ENCODE measurements at regions not wholly inside any gene's neighbourhood (a gene's known extent, or its start where the extent isn't known, plus 50 kb on each side); places are given as distances from the start of the nearest gene placed in this dataset.

- Histone ChIP-seq H3K4me2 (ENCODE audit: low read depth, low read length, poor library complexity, severe bottlenecking) (no peak overlapping the region), H3K9me3 (ENCODE audit: insufficient read depth, low read length) (no peaks in the 10 kb centered on the region), H3K9me2 (replicated peaks; ENCODE audit: insufficient read depth, low read length) (no peaks in the 10 kb centered on the region), H3K79me2 (ENCODE audit: insufficient read depth, low read length) (no peaks in the 10 kb centered on the region), H3K27ac (ENCODE audit: low read depth, low read length) (no peak overlapping the region), H3K9ac (ENCODE audit: low read length) (no peak overlapping the region), H3K36me3 (ENCODE audit: low read length) (no peaks in the 10 kb centered on the region), H3K4me3 (ENCODE audit: insufficient read depth, low read length, poor library complexity, severe bottlenecking) (no peak overlapping the region), H3K27me3 (ENCODE audit: low read length) (no peaks in the 10 kb centered on the region), H3F3A (ENCODE audit: insufficient read depth) (no peaks in the 10 kb centered on the region), H2AFZ (ENCODE audit: low read depth, low read length, severe bottlenecking) (no peak overlapping the region), H4K20me1 (ENCODE audit: low read depth, low read length) (no peaks in the 10 kb centered on the region)
- TF ChIP-seq EZH2phosphoT487 (conservative IDR thresholded peaks at IDR 0.05; ENCODE audit: low read length) = no peak
Observed at GRCh38 chr4:162920649-162921048, 246.0 kb downstream of the NAF1 start.

GRCh38 chr4:162912482-162912881, 254.2 kb downstream of the NAF1 start:
- Histone ChIP-seq H3K4me3 (ENCODE audit: insufficient read depth, low read length, poor library complexity, severe bottlenecking) (no peak overlapping the region), H3K9ac (ENCODE audit: low read length) (no peak overlapping the region), H3K9me3 (ENCODE audit: insufficient read depth, low read length) (no peaks in the 10 kb centered on the region), H3K79me2 (ENCODE audit: insufficient read depth, low read length) (no peaks in the 10 kb centered on the region), H3K9me2 (replicated peaks; ENCODE audit: insufficient read depth, low read length) (no peaks in the 10 kb centered on the region), H3K4me2 (ENCODE audit: low read depth, low read length, poor library complexity, severe bottlenecking) (no peak overlapping the region), H2AFZ (ENCODE audit: low read depth, low read length, severe bottlenecking) (no peak overlapping the region), H3F3A (ENCODE audit: insufficient read depth) (no peaks in the 10 kb centered on the region), H4K20me1 (ENCODE audit: low read depth, low read length) (no peaks in the 10 kb centered on the region), H3K36me3 (ENCODE audit: low read length) (no peaks in the 10 kb centered on the region), H3K27ac (ENCODE audit: low read depth, low read length) (no peak overlapping the region), H3K27me3 (ENCODE audit: low read length) (no peaks in the 10 kb centered on the region)
- TF ChIP-seq CTCF (IDR thresholded peaks at IDR 0.05; ENCODE audit: insufficient read depth, low read length, poor library complexity, severe bottlenecking) (no peak), EZH2phosphoT487 (conservative IDR thresholded peaks at IDR 0.05; ENCODE audit: low read length) (no peak)

GRCh38 chr4:162911349-162911748, 255.3 kb downstream of the NAF1 start:
- Histone ChIP-seq H3F3A (ENCODE audit: insufficient read depth) (no peaks in the 10 kb centered on the region), H3K36me3 (ENCODE audit: low read length) (no peaks in the 10 kb centered on the region), H4K20me1 (ENCODE audit: low read depth, low read length) (no peaks in the 10 kb centered on the region), H3K27me3 (ENCODE audit: low read length) (no peaks in the 10 kb centered on the region), H3K9ac (ENCODE audit: low read length) (no peak overlapping the region), H2AFZ (ENCODE audit: low read depth, low read length, severe bottlenecking) (no peak overlapping the region), H3K79me2 (ENCODE audit: insufficient read depth, low read length) (no peaks in the 10 kb centered on the region), H3K4me2 (ENCODE audit: low read depth, low read length, poor library complexity, severe bottlenecking) (no peak overlapping the region), H3K4me3 (ENCODE audit: insufficient read depth, low read length, poor library complexity, severe bottlenecking) (no peak overlapping the region), H3K27ac (ENCODE audit: low read depth, low read length) (no peak overlapping the region), H3K9me2 (replicated peaks; ENCODE audit: insufficient read depth, low read length) (no peaks in the 10 kb centered on the region), H3K9me3 (ENCODE audit: insufficient read depth, low read length) (0 out of 2 replicates have a peak, but pooled peaks cover 2% of the 10 kb centered on the region)
- TF ChIP-seq CTCF (IDR thresholded peaks at IDR 0.05; ENCODE audit: insufficient read depth, low read length, poor library complexity, severe bottlenecking) (no peak), EZH2phosphoT487 (conservative IDR thresholded peaks at IDR 0.05; ENCODE audit: low read length) (no peak)

GRCh38 chr4:162909952-162910351, 256.7 kb downstream of the NAF1 start:
- H3K9me2 ChIP-seq (replicated peaks; ENCODE audit: insufficient read depth, low read length) = no peaks in the 10 kb centered on the region
- H3K9me3 ChIP-seq (ENCODE audit: insufficient read depth, low read length) = 0 out of 2 replicates have a peak, but pooled peaks cover 4% of the 10 kb centered on the region
- H3K27ac ChIP-seq (ENCODE audit: low read depth, low read length) = no peak overlapping the region
- no peak overlapping the region for H2AFZ ChIP-seq (ENCODE audit: low read depth, low read length, severe bottlenecking)
- H3K9ac ChIP-seq (ENCODE audit: low read length) = no peak overlapping the region
- TF ChIP-seq EZH2phosphoT487 (conservative IDR thresholded peaks at IDR 0.05; ENCODE audit: low read length) = no peak
- no peak for TF ChIP-seq CTCF (IDR thresholded peaks at IDR 0.05; ENCODE audit: insufficient read depth, low read length, poor library complexity, severe bottlenecking)
- no peaks in the 10 kb centered on the region for H4K20me1 ChIP-seq (ENCODE audit: low read depth, low read length)
- no peaks in the 10 kb centered on the region for H3K27me3 ChIP-seq (ENCODE audit: low read length)
- H3K36me3 ChIP-seq (ENCODE audit: low read length) = no peaks in the 10 kb centered on the region
- H3K4me3 ChIP-seq (ENCODE audit: insufficient read depth, low read length, poor library complexity, severe bottlenecking) = no peak overlapping the region
- no peaks in the 10 kb centered on the region for H3F3A ChIP-seq (ENCODE audit: insufficient read depth)
- H3K79me2 ChIP-seq (ENCODE audit: insufficient read depth, low read length) = no peaks in the 10 kb centered on the region
- no peak overlapping the region for H3K4me2 ChIP-seq (ENCODE audit: low read depth, low read length, poor library complexity, severe bottlenecking)

Measured in SU-DHL-6 (cell line).